Body of pancreas (tissue), 4 donors: ENCODE measurements at regions not wholly inside any gene's neighbourhood (a gene's known extent, or its start where the extent isn't known, plus 50 kb on each side); places are given as distances from the start of the nearest gene placed in this dataset.

Experiments
- POLR2A ChIP-seq, 3 donors: fragments of 450-650 bp; IDR thresholded peaks; one replicate each; pipeline ENCODE4 v1.6.1; 2016; ENCODE audit warnings: antibody characterized with exemption in 3 of 3, mild to moderate bottlenecking in 2 of 3
- TF ChIP-seq, protein P1 (sequence below), 7 experiments: fragments of 450-650 bp in 4 of 7; fragments of 200-600 bp in 3 of 7; sonication (generic) in 3 of 7; IDR thresholded peaks; one replicate each; pipeline ENCODE4 v1.5.1; 2016 to 2019; ENCODE audit warnings: antibody characterized with exemption in 7 of 7

- TF ChIP-seq, protein P1, sequence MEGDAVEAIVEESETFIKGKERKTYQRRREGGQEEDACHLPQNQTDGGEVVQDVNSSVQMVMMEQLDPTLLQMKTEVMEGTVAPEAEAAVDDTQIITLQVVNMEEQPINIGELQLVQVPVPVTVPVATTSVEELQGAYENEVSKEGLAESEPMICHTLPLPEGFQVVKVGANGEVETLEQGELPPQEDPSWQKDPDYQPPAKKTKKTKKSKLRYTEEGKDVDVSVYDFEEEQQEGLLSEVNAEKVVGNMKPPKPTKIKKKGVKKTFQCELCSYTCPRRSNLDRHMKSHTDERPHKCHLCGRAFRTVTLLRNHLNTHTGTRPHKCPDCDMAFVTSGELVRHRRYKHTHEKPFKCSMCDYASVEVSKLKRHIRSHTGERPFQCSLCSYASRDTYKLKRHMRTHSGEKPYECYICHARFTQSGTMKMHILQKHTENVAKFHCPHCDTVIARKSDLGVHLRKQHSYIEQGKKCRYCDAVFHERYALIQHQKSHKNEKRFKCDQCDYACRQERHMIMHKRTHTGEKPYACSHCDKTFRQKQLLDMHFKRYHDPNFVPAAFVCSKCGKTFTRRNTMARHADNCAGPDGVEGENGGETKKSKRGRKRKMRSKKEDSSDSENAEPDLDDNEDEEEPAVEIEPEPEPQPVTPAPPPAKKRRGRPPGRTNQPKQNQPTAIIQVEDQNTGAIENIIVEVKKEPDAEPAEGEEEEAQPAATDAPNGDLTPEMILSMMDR (IDR thresholded peaks at IDR 0.05), result no peak
- no peak for TF ChIP-seq POLR2A (IDR thresholded peaks at IDR 0.05)
Measured at GRCh38 chr12:30422844-30423243, 272.8 kb downstream of the IPO8 start.
